ENCODE measurements at regions not wholly inside any gene's neighbourhood (a gene's known extent, or its start where the extent isn't known, plus 50 kb on each side); places are given as distances from the start of the nearest gene placed in this dataset.
"Not testable (repeated sequence)": the region's sequence is repeated elsewhere in the genome, so short reads cannot be mapped to it uniquely, and the experiment has no call there.

- no peak for DNase-seq
Observed at GRCh38 chr12:38159591-38160317, 156.8 kb upstream of the ALG10B start.

DNA sequence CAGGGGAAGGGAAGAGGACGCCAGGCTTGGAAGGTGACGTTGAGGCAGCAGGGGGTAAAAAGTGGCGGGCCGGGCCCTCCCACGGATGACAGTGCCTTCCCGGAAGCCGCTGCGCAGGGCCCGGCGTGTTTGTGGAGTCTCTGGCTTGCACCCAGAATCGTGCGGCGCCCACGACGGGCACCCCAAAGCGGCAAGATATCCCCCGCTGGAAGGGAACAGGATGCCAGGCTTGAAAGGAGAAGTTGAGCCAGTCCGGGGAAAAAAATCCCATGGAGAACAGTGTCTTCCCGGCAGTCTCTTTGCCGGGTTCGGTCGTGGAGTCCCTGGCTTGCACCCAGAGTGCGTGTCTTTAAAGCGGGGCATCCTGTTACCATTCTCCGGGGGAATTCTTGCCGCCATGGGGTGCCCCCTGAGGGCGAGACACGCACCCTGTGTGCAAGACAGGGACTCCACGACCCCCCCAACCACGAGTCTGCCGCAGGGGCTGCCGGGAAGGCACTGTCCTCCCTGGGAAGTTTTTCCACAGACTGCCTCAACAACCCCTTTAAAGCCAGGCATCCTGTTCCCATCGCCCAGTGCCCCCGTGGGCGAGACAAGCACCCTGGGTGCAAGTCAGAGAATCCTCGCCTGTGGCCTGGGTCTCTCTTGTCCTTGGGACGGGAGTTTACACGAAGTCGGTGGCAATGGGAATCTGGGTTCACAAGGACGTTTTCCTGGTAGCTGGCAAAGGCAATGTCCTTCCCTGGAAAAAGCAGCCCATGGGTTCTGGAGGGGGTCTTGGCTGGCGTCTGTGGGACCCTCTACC is 156.1 kb upstream of the ALG10B start:
- DNase-seq: no peak

- DNase-seq: no peak
Observed at GRCh38 chr12:38161123-38162000, 155.2 kb upstream of the ALG10B start.

- DNase-seq: no peak
Observed at GRCh38 chr12:38162013-38162412, 154.6 kb upstream of the ALG10B start.

GRCh38 chr12:38162708-38163441 is 153.7 kb upstream of the ALG10B start:
- no peak for DNase-seq

- no peak for DNase-seq
Observed at GRCh38 chr12:38163442-38163801, 153.2 kb upstream of the ALG10B start.

DNA sequence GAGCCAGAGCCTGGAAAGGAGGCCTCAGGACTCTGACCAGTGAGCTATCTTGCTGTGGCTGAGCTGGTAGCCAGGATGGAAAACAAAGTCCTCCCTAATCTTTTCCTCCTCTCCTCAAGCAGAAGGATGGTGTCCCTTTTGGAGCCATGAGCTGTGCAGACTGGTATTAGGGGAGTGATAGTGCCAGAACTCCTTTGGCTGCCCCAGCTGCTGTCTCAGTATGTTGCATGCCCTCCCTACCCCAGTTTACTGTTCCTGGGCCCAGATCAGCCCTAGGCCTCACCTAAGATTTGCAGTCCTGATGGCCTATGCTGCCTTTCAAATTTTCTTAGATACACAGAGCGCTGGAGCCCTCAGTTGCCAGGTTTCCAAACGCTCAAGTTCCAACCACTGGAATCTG is 150.3 kb upstream of the ALG10B start:
- DNase-seq: no peak

DNA sequence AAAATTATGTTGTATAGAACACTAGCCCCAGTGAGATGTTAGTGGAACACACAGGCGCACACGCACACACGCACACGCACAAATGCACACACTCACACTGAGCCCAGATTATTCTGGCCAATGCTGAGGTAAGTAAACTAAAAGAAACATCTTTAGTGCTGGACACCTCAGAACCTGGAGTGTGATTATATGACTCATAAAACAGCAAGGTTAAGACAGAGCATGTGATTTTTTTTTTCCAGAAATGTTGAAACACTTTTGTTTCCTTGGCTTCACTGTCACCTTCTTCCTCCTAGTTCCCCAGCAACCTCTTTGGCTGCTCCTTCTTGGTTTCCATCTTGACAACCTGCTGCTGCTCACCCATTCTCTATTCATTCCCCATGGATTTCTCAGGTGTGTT is 141.0 kb upstream of the ALG10B start:
- no peak for DNase-seq

DNA sequence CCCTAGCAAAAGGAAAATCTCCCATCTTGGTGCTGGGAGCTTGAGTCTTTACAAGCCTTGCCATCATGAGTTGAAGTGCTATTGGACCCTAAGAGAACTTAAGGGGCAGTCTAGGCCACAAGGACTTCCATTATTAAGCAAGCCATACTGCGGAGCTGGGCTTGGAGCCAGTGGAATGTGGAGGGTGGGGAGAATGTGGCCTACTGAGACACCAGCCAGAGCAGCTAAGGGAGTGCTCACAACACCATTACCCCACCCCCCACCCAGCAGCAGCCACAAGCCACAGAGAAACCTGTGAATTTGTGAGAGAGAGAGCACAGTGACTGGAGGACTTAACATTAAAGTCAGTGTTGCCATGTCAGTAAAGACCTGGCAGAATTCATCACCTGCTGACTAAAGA is 133.0 kb upstream of the ALG10B start:
- not testable (repeated sequence) for DNase-seq

DNA sequence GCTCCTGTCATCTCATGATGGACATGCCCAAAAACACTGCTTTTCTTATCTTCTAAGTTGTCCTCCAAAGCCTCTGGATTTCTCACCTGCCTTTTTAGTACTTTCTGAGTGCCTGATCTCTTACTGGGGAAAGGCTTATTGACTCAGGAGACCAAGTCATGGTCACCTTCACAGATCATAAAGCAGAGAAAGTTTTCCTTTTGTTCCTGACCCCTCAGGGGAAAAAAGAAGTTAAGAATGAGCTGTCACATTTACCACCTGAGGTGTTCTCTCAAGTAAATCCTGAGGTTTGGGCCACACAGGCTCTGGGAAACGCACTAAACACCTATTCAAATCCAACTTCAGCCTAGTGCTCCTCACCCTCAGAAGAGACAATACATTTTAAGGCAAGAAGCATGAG is 119.3 kb upstream of the ALG10B start:
- not testable (repeated sequence) for DNase-seq

DNA sequence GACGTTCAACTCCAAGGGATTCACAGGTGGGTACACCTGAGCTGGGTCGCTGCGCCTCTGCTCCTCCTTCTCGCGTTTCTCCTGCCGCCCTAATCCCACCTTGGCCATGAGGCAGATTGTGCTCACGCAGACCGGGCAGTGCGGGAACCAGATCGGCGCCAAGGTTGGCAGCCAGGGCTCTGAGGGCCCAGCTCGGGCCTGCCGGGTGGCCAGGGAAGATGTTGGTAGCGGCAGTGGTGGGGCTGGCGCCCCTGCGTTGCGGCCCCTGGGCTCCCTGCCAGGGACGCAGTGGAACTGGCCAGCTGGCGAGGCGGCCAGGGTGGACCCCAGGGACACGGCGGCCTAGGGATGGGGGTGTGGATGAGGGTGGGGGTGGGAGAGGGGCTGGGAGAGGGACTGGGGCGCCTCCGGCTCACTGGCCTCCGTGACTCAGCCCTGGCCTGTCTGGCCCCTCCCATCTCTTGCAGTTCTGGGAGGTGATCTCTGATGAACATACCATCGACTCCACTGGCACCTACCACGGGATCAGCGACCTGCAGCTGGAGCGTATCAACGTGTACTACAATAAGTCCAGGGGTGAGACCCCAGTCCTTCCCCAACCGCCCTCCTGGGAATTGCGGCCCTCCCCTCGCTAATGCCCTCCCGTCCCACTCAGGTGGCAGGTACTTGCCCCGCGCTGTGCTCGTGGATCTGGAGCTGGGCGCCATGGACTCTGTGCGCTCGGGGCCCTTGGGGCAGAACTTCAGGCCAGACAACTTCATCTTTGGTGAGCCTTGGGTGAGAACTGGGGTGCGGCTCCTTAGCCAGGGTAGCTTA is 114.9 kb upstream of the ALG10B start:
- DNase-seq: no peak

DNA sequence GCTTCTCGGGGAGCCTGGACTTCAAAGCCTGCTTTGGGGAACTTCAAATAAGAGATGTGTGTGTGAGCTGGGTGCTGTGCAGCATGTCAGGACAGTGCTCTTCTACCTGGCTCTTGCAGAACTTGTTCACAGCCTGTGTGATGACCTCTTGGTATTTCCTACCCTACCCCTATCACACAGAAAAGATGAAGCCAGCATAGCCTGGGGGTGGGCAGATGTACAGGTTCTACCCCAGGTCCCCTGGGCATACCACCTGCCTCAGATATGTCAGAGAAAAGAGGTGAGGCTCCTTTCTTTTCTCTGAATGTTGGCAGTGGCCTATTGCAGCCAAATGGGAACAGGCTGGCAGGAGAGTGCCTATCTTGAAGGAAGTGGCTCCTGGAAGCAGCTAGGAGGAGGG is 111.7 kb upstream of the ALG10B start:
- no peak for DNase-seq

- DNase-seq: no peak
Observed at GRCh38 chr12:38222011-38222410, 94.6 kb upstream of the ALG10B start.

GRCh38 chr12:38238328-38238727 is 78.2 kb upstream of the ALG10B start:
- not testable (repeated sequence) for DNase-seq

GRCh38 chr12:38253778-38254177 is 62.8 kb upstream of the ALG10B start:
- no peak for DNase-seq

- DNase-seq: no peak
Observed at GRCh38 chr12:38258411-38258810, 58.2 kb upstream of the ALG10B start.
